Natural killer cell (primary cell): ENCODE measurements at regions not wholly inside any gene's neighbourhood (a gene's known extent, or its start where the extent isn't known, plus 50 kb on each side); places are given as distances from the start of the nearest gene placed in this dataset.

ENCODE experiments used
- ATAC-seq, 3 donors: fragments of 150-1000 bp in 2 of 3; fragments of 200-7000 bp in 1 of 3; cut with Tn5 transposase; 1 replicate in 1 of 3; 2 replicates in 2 of 3; pipeline ENCODE4 v1.10.0; 2021; ENCODE audit warnings: mild to moderate bottlenecking in 2 of 3, moderate library complexity in 2 of 3
- DNase-seq, 2 donors: peaks; one replicate each; pipeline versions ENCODE4 v3.0.0 to v3.0.0-alpha.2; 2013 to 2021; ENCODE audit warnings: mixed read lengths in 1 of 2
- H3K27ac ChIP-seq: one replicate; pipeline ENCODE4 v1.5.1; 2013; ENCODE audit warnings: mild to moderate bottlenecking, low read length
- H3K27me3 ChIP-seq: one replicate; pipeline ENCODE4 v1.6.1; 2013; ENCODE audit warnings: low read length; ENCODE audit not compliant: control insufficient read depth, insufficient read depth
- H3K36me3 ChIP-seq: one replicate; pipeline ENCODE4 v1.6.1; 2013; ENCODE audit warnings: low read length; ENCODE audit not compliant: control insufficient read depth, insufficient read depth
- H3K4me1 ChIP-seq: one replicate; pipeline ENCODE4 v1.6.1; 2013; ENCODE audit warnings: low read length; ENCODE audit not compliant: control insufficient read depth, insufficient read depth
- H3K4me3 ChIP-seq: one replicate; pipeline ENCODE4 v1.5.1; 2013; ENCODE audit warnings: low read length
- H3K9me3 ChIP-seq: one replicate; pipeline ENCODE4 v1.6.1; 2013; ENCODE audit warnings: low read length; ENCODE audit not compliant: control insufficient read depth, insufficient read depth
- H3K27ac Mint-ChIP-seq, 2 donors: one replicate each; pipeline ENCODE4 v1.8.0; 2022; ENCODE audit warnings: mild to moderate bottlenecking in 2 of 2, mixed read lengths in 2 of 2, moderate library complexity in 1 of 2
- H3K27me3 Mint-ChIP-seq, 2 donors: one replicate each; pipeline ENCODE4 v1.8.0; 2022; ENCODE audit warnings: low read depth in 2 of 2, mixed read lengths in 2 of 2
- H3K36me3 Mint-ChIP-seq: one replicate; pipeline ENCODE4 v1.8.0; 2022; ENCODE audit warnings: mixed read lengths
- H3K4me1 Mint-ChIP-seq, 2 donors: one replicate each; pipeline ENCODE4 v1.8.0; 2022; ENCODE audit warnings: mixed read lengths in 2 of 2
- H3K4me3 Mint-ChIP-seq: one replicate; pipeline ENCODE4 v1.8.0; 2022; ENCODE audit warnings: mild to moderate bottlenecking, moderate library complexity, mixed read lengths
- H3K9me3 Mint-ChIP-seq, 2 donors: one replicate each; pipeline ENCODE4 v1.8.0; 2022; ENCODE audit warnings: mixed read lengths in 2 of 2
- WGBS: methylation state at CpG from one replicate; pipeline ENCODE4 v1.1.7; 2013; ENCODE audit warnings: missing lambda C conversion rate; ENCODE audit not compliant: insufficient coverage; 5-methylcytosine and 5-hydroxymethylcytosine counted together
- intact Hi-C: fragments of 100-400 bp; cut with micrococcal nuclease; formaldehyde crosslinking; loops from one replicate; pipeline ENCODE4 v1.14.2; 2022
- TF ChIP-seq, protein P1 (sequence below): fragments of 200-600 bp; IDR thresholded peaks from one replicate; pipeline ENCODE4 v1.8.0; 2022; ENCODE audit warnings: antibody characterized with exemption

DNA sequence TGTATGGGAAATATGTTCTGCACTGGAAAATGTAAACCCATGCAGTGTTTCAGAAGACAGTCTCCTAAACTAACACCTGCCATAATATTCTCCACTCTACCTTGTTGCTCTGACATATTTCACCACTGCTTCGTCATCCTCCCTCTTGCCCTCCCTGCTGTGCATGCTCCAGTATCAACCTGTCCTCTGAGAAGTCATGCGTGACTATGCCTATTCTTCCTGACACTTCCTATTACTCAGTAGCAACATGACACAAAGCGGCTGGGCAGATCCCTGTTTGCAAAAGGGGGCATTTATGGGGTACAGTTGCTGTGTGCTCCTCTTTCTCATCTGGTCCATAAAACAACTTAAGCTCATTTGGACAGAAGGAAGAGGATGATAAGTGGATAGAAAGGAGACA, 805.6 kb upstream of the EEF2KMT start:
- Mint-ChIP-seq H3K9me3 (peaks cover 3 to 4% of the 10 kb centered on the region in 2 donors), H3K27me3 (no peaks in the 10 kb centered on the region), H3K36me3 (no peaks in the 10 kb centered on the region), H3K4me3 (no peak overlapping the region), H3K27ac (no peak overlapping the region), H3K4me1 (no peaks in the 10 kb centered on the region)
- TF ChIP-seq, protein P1, sequence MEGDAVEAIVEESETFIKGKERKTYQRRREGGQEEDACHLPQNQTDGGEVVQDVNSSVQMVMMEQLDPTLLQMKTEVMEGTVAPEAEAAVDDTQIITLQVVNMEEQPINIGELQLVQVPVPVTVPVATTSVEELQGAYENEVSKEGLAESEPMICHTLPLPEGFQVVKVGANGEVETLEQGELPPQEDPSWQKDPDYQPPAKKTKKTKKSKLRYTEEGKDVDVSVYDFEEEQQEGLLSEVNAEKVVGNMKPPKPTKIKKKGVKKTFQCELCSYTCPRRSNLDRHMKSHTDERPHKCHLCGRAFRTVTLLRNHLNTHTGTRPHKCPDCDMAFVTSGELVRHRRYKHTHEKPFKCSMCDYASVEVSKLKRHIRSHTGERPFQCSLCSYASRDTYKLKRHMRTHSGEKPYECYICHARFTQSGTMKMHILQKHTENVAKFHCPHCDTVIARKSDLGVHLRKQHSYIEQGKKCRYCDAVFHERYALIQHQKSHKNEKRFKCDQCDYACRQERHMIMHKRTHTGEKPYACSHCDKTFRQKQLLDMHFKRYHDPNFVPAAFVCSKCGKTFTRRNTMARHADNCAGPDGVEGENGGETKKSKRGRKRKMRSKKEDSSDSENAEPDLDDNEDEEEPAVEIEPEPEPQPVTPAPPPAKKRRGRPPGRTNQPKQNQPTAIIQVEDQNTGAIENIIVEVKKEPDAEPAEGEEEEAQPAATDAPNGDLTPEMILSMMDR: no peak
- no peaks in the 10 kb centered on the region for H3K4me1 ChIP-seq
- no peaks in the 10 kb centered on the region for H3K36me3 ChIP-seq
- WGBS: 87% methylated on average over 2 of the region's 3 CpGs
- H3K27me3 ChIP-seq: no peaks in the 10 kb centered on the region
- no peak for ATAC-seq
- intact Hi-C loops: no loop called here
- no peak overlapping the region for H3K27ac ChIP-seq
- no peaks in the 10 kb centered on the region for H3K9me3 ChIP-seq
- DNase-seq: no peak
- H3K4me3 ChIP-seq: no peak overlapping the region

DNA sequence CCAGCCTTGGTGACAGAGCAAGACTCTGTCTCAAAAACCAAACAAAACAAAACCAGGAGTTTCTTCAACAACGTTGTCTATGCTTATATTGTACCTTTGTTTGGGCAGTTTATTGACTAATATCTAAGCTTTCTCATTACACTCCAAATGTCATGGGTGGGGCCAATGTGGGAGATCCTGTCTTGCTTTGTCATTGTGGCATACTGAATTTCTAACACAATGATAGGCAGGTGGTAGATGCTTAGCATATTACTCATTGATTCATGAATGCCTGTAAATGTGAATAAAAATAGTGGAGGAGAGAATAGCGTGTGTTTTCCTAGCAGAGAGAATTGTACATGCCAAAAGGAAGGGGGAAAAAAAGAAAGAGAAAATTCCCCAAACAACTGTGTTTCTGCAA, 802.5 kb upstream of the EEF2KMT start:
- Mint-ChIP-seq H3K9me3 (peaks cover 3 to 4% of the 10 kb centered on the region in 2 donors), H3K4me3 (no peak overlapping the region), H3K4me1 (no peaks in the 10 kb centered on the region), H3K27ac (no peak overlapping the region), H3K27me3 (no peaks in the 10 kb centered on the region), H3K36me3 (no peaks in the 10 kb centered on the region)
- Histone ChIP-seq H3K36me3 (no peaks in the 10 kb centered on the region), H3K27ac (no peak overlapping the region), H3K4me1 (no peaks in the 10 kb centered on the region), H3K4me3 (no peak overlapping the region), H3K27me3 (no peaks in the 10 kb centered on the region), H3K9me3 (no peaks in the 10 kb centered on the region)
- WGBS: 75% methylated on average over 1 of the region's 2 CpGs
- DNase-seq: no peak
- no peak for ATAC-seq
- intact Hi-C loops: no loop called here
- TF ChIP-seq, protein P1: no peak

DNA sequence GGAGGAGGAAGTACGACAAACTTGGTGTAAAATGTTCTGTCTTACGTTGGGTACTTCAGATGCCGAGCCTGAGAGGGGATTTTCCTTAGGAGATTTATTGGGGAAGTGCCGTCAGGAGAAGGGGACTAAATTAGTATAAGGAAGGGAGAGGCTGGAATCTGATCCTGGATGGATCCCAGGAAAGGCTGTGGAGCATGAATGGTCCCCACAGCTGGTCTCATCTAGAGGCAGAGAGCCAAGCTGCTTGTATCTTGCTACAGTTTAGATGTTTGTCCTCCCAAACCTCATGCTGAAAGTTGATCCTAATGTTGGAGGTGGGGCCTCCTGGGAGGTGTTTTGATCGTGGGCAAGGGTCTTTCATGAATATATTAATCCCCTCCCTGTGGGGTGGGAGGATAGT, 798.4 kb upstream of the EEF2KMT start:
- TF ChIP-seq, protein P1: no peak
- Mint-ChIP-seq H3K9me3 (peaks cover 6 to 9% of the 10 kb centered on the region in 2 donors), H3K36me3 (no peaks in the 10 kb centered on the region), H3K27me3 (no peaks in the 10 kb centered on the region), H3K4me3 (no peak overlapping the region), H3K4me1 (no peaks in the 10 kb centered on the region), H3K27ac (no peak overlapping the region)
- Histone ChIP-seq H3K4me1 (no peaks in the 10 kb centered on the region), H3K27me3 (no peaks in the 10 kb centered on the region), H3K36me3 (no peaks in the 10 kb centered on the region), H3K27ac (no peak overlapping the region), H3K9me3 (no peaks in the 10 kb centered on the region), H3K4me3 (no peak overlapping the region)
- WGBS: 20% methylated on average over 4 of the region's 5 CpGs
- DNase-seq (no peak), ATAC-seq (no peak)
- intact Hi-C loops: no loop called here

DNA sequence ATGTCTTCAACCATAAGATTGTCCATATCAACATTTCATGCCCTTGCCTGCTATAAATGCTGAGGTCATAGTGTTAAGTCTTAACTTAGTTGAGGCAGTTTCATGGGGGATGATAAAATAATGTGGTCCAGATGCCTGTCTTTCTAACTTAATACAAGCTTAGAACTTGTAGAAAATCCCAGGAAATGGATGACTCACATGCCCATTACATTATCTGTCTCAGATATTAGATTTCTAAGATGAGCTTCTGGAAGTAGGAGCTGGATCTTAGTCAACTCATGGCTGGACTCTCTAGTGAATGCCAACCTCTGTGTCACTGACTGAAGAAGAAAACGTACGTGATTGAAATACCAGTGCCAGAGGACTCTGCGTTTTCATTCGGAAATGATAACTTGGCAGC, 797.5 kb upstream of the EEF2KMT start:
- H3K4me3 ChIP-seq: no peak overlapping the region
- H3K9me3 ChIP-seq: no peaks in the 10 kb centered on the region
- no peaks in the 10 kb centered on the region for H3K36me3 ChIP-seq
- intact Hi-C loops: no loop called here
- Mint-ChIP-seq H3K4me3 (no peak overlapping the region), H3K9me3 (peaks cover 6 to 9% of the 10 kb centered on the region in 2 donors), H3K4me1 (no peaks in the 10 kb centered on the region), H3K36me3 (no peaks in the 10 kb centered on the region), H3K27ac (no peak overlapping the region), H3K27me3 (no peaks in the 10 kb centered on the region)
- DNase-seq: no peak
- 84% methylated on average over 4 of the region's 4 CpGs for WGBS
- TF ChIP-seq, protein P1: no peak
- no peak overlapping the region for H3K27ac ChIP-seq
- no peaks in the 10 kb centered on the region for H3K4me1 ChIP-seq
- no peak for ATAC-seq
- H3K27me3 ChIP-seq: no peaks in the 10 kb centered on the region
